Activated T-helper 1 cell treated with anti-CD3 and anti-CD28 coated beads, Interleukin-12 subunit alpha, Interleukin-12 subunit beta, Interleukin-2, Interleukin-4 antibody, amounts not matched to agents 30 ng/mL and 10 ng/mL and 1 ng/mL, durations not matched to agents 14 hours and 24 hours and 36 hours (primary cell): ENCODE measurements at regions not wholly inside any gene's neighbourhood (a gene's known extent, or its start where the extent isn't known, plus 50 kb on each side); places are given as distances from the start of the nearest gene placed in this dataset.
"Not testable (repeated sequence)": the region's sequence is repeated elsewhere in the genome, so short reads cannot be mapped to it uniquely, and the experiment has no call there.

Experiments
- DNase-seq: peaks from one replicate; pipeline ENCODE4 v3.0.0; 2021; ENCODE audit warnings: low spot score
- H3K27ac Mint-ChIP-seq: one replicate; pipeline ENCODE4 v1.8.0; 2021; ENCODE audit warnings: mild to moderate bottlenecking, mixed read lengths
- H3K27me3 Mint-ChIP-seq: one replicate; pipeline ENCODE4 v1.8.0; 2022; ENCODE audit warnings: mild to moderate bottlenecking, moderate library complexity, mixed read lengths; ENCODE audit not compliant: insufficient read depth
- H3K36me3 Mint-ChIP-seq: one replicate; pipeline ENCODE4 v1.8.0; 2021; ENCODE audit warnings: low read depth, mixed read lengths
- H3K4me1 Mint-ChIP-seq: one replicate; pipeline ENCODE4 v1.8.0; 2021; ENCODE audit warnings: low read depth, mixed read lengths
- H3K4me3 Mint-ChIP-seq: one replicate; pipeline ENCODE4 v1.8.0; 2021; ENCODE audit warnings: mild to moderate bottlenecking, moderate library complexity, mixed read lengths
- H3K9me3 Mint-ChIP-seq: one replicate; pipeline ENCODE4 v1.8.0; 2021; ENCODE audit warnings: mixed read lengths
- intact Hi-C: fragments of 100-400 bp; cut with micrococcal nuclease; formaldehyde crosslinking; loops from one replicate; pipeline ENCODE4 v1.15.1; 2024

DNA sequence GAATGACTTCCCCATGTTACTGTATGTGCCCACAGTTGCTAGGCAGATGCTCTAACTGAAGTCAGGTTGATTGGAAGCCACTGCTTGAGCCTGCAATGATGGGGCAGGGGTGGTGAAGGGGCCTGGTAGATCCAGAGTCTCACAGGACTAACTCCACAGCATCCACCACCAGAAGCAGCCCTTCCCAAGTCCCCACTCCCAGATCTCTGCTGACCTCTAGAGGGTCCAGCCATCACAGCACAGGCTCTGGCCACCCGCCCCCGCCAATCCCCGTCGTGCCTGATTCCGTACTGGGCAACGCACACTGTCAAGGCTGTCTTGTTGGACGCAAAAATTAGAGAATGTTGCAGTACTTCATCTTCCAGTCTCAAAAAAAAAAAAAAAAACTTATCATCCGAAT is 136.8 kb upstream of the PDE1C start:
- H3K27ac Mint-ChIP-seq, result no peak overlapping the region
- H3K9me3 Mint-ChIP-seq, result no peaks in the 10 kb centered on the region
- DNase-seq, result no peak
- intact Hi-C loops, result no loop called here
- H3K4me3 Mint-ChIP-seq, result no peak overlapping the region
- H3K27me3 Mint-ChIP-seq, result peaks cover 2% of the 10 kb centered on the region
- H3K4me1 Mint-ChIP-seq, result no peaks in the 10 kb centered on the region
- H3K36me3 Mint-ChIP-seq, result no peaks in the 10 kb centered on the region

DNA sequence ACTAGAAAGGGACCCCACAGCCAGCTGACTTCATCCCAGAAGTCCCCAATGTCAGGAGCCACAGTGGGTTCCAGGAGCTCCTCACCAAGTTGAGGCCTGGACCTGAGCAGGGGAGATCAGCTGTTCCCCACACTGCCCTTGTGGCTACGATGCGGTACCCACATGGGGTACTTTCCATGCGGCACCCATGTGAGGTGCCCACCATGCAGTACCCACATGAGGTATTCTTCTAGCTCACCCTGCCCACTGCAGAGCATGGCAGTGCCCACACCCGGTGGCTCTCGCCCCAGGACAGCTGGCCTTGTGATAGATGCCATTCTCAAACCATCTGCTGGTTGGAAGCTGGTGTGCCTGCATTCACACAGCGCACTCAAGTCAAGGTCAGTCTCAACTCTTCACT is 136.3 kb upstream of the PDE1C start:
- DNase-seq, result no peak
- H3K4me1 Mint-ChIP-seq, result no peaks in the 10 kb centered on the region
- H3K9me3 Mint-ChIP-seq, result no peaks in the 10 kb centered on the region
- H3K27me3 Mint-ChIP-seq, result peaks cover 2% of the 10 kb centered on the region
- H3K4me3 Mint-ChIP-seq, result no peak overlapping the region
- H3K36me3 Mint-ChIP-seq, result no peaks in the 10 kb centered on the region
- intact Hi-C loops, result no loop called here
- no peak overlapping the region for H3K27ac Mint-ChIP-seq

DNA sequence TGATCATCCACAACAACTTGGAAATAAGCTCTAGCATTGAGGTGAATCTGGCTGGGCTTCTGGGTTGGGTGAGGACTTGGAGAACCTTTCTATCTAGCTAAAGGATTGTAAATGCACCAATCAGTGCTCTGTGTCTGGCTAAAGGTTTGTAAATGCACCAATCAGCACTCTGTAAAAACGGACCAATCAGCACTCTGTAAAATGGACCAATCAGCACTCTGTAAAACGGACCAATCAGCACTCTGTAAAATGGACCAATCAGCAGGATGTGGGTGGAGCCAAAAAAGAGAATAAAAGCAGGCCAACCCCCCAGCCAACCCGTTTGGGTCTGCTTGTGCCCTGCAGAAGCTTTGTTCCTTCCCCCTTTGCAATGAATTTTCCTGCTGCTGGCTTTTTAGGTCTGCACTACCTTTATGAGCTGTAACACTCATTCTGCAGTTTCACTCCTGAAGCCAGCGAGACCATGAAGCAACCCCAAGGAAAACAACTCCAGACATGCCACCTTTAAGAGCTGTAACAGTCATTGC is 135.2 kb upstream of the PDE1C start:
- not testable (repeated sequence) for H3K4me3 Mint-ChIP-seq

DNA sequence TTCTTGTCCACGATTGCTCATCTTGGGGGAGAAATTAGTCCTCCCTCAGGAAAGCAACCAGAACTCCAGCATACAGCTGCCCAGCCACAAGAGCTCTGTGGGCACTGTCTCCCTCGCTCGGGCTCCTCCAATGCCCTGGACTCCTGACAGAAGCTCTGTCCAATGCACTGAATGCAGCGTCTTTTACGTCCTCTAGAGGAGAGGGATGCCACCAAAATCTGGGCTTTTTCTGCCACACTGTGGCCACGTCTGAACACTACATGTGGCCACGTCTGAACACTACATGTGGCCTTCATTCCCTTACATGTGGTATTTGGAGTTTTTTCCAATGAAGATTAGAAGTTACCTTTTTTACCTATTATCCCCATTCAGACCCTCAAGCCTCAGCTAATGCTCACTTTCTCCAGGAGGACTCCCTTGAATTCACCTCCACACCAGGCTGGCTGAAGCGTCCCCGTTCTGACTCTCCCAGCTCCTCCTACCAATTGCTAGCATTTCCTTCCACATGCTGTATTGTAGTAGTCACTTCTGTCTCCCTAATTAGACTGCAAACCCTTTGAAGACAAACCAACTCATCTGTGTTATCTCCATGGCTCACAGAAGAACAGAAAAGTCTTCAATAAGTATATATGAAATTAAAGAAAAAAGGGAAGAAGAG is 134.3 kb upstream of the PDE1C start:
- intact Hi-C loops, result no loop called here
- Mint-ChIP-seq H3K27me3 (no peaks in the 10 kb centered on the region), H3K4me3 (no peak overlapping the region), H3K4me1 (no peaks in the 10 kb centered on the region), H3K9me3 (no peaks in the 10 kb centered on the region), H3K36me3 (no peaks in the 10 kb centered on the region), H3K27ac (no peak overlapping the region)
- no peak for DNase-seq

More for the DNA sequence above, 135.2 kb upstream of the PDE1C start:
- DNase-seq, H3K27me3 Mint-ChIP-seq, H3K36me3 Mint-ChIP-seq, H3K4me1 Mint-ChIP-seq, H3K27ac Mint-ChIP-seq, intact Hi-C loops, H3K9me3 Mint-ChIP-seq: not testable (repeated sequence)

DNA sequence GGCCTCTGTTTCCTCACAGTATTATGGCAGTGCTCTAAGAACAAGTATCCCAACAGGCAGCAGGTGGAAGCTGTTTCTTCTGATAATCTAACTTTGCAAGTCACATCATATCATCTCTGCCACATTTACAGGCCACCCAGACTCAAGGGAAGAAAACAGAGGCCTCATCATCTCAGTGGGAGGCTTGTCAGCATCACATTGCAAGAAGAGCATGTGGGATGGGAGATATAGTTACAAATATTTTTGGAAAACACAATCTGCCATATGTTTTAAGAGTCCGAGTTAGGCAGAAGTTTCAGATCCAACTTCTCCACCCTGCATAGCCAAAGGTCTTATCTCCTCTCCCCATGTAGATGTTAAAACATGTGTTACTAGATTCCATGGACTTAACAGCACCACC is 130.4 kb upstream of the PDE1C start:
- H3K4me1 Mint-ChIP-seq, result no peaks in the 10 kb centered on the region
- no peak for DNase-seq
- intact Hi-C loops, result no loop called here
- no peaks in the 10 kb centered on the region for H3K36me3 Mint-ChIP-seq
- H3K9me3 Mint-ChIP-seq, result no peaks in the 10 kb centered on the region
- no peaks in the 10 kb centered on the region for H3K27me3 Mint-ChIP-seq
- no peak overlapping the region for H3K27ac Mint-ChIP-seq
- H3K4me3 Mint-ChIP-seq, result no peak overlapping the region

DNA sequence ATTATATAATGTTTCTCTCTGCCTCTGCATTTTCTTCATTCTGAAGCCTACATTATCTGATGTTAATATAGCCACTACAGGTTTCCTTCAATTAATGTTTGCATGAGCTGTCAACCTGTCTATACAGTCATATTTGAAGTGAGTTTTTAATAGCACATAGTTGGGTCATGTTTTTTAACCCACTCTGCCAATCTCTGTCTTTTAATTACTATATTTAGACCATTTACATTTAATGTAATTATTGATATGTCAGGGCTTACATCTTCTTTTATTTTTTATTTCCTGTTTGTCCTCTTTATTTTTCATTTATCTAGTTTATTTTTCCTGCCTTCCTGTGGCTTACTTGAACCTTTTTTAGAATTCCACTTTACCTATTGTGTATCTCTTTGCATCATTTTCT is 124.3 kb upstream of the PDE1C start:
- H3K4me1 Mint-ChIP-seq, result no peaks in the 10 kb centered on the region
- H3K27ac Mint-ChIP-seq, result no peak overlapping the region
- no peak for DNase-seq
- H3K9me3 Mint-ChIP-seq, result peaks cover 16% of the 10 kb centered on the region
- H3K4me3 Mint-ChIP-seq, result no peak overlapping the region
- intact Hi-C loops, result no loop called here
- H3K36me3 Mint-ChIP-seq, result no peaks in the 10 kb centered on the region
- no peaks in the 10 kb centered on the region for H3K27me3 Mint-ChIP-seq

DNA sequence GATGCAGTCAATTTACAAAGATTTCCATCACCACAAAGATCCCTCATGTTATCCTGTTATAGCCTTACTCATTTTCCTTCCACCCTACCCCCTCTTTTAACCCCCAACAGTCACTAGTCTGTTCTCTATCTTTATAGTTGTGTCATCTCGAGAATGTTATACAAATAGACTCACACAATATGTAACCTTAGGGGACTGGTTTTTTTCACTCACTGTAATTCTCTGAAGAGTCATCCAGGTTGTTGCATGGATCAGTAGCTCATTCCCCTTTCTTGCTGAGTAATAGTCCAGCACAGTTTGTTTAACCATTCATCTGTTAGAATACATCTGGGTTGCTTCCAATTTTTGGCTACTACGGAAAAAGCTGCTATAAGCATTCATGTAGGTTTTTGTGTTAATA is 121.1 kb upstream of the PDE1C start:
- H3K4me1 Mint-ChIP-seq, result no peaks in the 10 kb centered on the region
- H3K27me3 Mint-ChIP-seq, result no peaks in the 10 kb centered on the region

DNA sequence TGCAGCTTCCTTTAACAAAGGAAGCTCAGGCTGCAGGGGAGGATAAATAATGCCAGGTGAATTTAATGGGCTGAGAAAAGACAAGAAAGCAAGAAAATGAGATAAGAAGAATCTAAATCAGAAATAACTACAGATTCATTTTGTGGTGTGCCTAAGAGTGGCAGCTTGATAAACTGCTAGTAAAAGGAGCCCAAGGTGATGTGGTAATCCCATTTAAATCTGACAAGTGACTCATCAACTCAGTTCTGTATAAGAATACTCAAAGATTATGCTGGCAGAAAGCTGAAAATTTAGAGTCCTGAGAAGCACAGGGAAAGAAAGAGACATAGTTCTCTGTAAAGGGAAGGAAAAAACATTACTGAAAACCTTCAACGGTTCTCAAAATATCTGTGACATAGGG is 109.4 kb upstream of the PDE1C start:
- Mint-ChIP-seq H3K27me3 (peaks cover 1% of the 10 kb centered on the region), H3K9me3 (no peaks in the 10 kb centered on the region), H3K4me1 (no peaks in the 10 kb centered on the region), H3K27ac (no peak overlapping the region), H3K4me3 (no peak overlapping the region), H3K36me3 (no peaks in the 10 kb centered on the region)
- intact Hi-C loops, result no loop called here
- DNase-seq, result no peak

More for the DNA sequence above, 121.1 kb upstream of the PDE1C start:
- no peak overlapping the region for H3K4me3 Mint-ChIP-seq
- H3K27ac Mint-ChIP-seq, result no peak overlapping the region
- DNase-seq, result no peak
- H3K36me3 Mint-ChIP-seq, result no peaks in the 10 kb centered on the region
- H3K9me3 Mint-ChIP-seq, result peaks cover 16% of the 10 kb centered on the region
- intact Hi-C loops, result no loop called here

DNA sequence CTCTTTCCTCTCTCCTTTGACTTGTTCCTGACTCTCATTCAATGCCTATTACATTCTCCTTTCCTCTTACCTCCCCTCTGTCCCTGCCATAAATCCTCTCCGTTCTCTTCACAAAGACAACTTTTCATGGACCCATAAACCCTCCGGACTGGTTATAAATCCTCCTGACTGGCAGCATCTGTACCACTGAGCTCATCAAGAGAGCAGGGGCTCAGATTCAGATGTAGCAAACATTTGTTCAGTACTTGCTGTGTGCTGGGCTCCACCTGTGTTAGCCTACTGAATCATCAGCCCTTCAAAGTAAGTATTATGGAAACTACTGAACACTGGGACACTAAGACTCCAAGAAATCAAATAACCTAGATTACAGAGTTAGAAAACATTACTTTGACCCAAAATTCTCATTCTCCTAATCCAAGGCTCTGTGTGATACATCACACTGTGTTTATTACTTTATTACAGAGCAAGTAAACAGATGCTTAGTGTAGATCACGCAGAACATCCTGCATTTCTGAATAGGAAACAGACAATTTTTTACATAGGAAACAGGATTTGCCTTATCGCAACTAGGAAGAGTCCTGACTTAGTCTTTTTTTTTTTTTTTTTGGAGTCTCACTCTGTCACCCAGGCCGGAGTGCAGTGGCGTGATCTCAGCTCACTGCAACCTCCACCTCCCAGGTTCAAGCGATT is 108.6 kb upstream of the PDE1C start:
- Mint-ChIP-seq H3K4me3 (no peak overlapping the region), H3K9me3 (no peaks in the 10 kb centered on the region), H3K27ac (no peak overlapping the region), H3K4me1 (no peaks in the 10 kb centered on the region), H3K36me3 (no peaks in the 10 kb centered on the region), H3K27me3 (peaks cover 1% of the 10 kb centered on the region)
- no peak for DNase-seq
- intact Hi-C loops, result no loop called here

DNA sequence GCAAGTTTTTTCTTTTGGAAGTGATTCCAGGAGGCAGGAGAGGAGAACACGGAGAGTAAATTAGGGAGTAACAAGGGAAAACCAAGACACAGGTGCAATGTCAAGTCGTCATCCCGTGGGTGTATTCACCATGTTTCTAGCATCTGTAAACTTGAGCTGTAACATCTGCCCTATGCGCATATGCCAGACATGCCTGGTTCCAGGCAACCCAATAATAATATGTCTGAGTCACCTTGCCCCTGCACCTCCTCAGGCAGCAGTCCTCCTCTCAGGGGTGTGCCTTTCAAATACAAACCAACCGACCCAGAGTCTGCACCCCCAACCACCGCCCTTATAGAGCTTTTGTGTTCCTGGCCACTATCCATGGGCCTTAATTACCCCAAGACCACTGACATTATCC is 107.0 kb upstream of the PDE1C start:
- H3K4me3 Mint-ChIP-seq, result no peak overlapping the region
- DNase-seq, result no peak
- no peaks in the 10 kb centered on the region for H3K9me3 Mint-ChIP-seq
- no peak overlapping the region for H3K27ac Mint-ChIP-seq
- H3K36me3 Mint-ChIP-seq, result no peaks in the 10 kb centered on the region
- peaks cover 1% of the 10 kb centered on the region for H3K27me3 Mint-ChIP-seq
- intact Hi-C loops, result no loop called here
- H3K4me1 Mint-ChIP-seq, result no peaks in the 10 kb centered on the region

DNA sequence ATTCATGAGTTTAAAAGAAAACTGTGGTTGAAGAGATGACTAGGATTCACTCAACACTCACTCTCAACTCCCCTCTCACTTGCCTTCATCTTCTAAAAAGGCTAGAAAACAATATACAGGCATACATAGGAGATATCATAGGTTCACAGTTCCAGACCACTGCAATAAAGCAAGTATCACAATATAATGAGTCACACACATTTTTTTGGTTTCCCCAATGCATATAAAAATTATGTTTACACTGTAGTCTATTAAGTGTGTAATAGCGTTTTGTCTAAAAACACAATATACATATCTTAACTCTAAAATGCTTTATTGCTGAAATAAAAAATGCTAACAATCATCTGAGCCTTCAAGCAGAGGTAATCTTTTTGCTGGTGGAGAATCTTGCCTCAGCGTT is 104.9 kb upstream of the PDE1C start:
- DNase-seq, result no peak
- Mint-ChIP-seq H3K27ac (no peak overlapping the region), H3K9me3 (no peaks in the 10 kb centered on the region)

DNA sequence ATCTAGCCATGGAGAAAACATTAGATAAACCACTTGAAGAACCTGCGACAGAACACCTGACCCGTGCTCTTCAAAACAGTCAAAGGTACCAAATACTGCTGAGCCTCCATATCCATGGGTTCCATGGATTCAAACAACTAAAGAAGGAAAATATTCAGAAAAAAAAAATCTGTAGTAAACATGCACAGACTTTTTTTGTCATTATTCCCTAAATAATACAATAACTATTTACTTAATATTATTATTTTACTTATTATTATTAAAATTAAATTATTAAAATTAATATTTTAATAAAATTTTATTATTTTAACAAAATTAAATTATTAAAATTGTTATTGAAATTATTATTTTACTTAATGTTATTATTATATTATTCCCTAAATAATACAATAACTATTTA is 101.0 kb upstream of the PDE1C start:
- no peaks in the 10 kb centered on the region for H3K4me1 Mint-ChIP-seq
- no peak overlapping the region for H3K27ac Mint-ChIP-seq
- H3K4me3 Mint-ChIP-seq, result no peak overlapping the region
- no peaks in the 10 kb centered on the region for H3K27me3 Mint-ChIP-seq
- H3K36me3 Mint-ChIP-seq, result no peaks in the 10 kb centered on the region
- no peaks in the 10 kb centered on the region for H3K9me3 Mint-ChIP-seq
- intact Hi-C loops, result no loop called here
- DNase-seq, result no peak

More for the DNA sequence above, 104.9 kb upstream of the PDE1C start:
- no peaks in the 10 kb centered on the region for H3K36me3 Mint-ChIP-seq
- intact Hi-C loops, result no loop called here
- no peak overlapping the region for H3K4me3 Mint-ChIP-seq
- no peaks in the 10 kb centered on the region for H3K4me1 Mint-ChIP-seq
- peaks cover 1% of the 10 kb centered on the region for H3K27me3 Mint-ChIP-seq

DNA sequence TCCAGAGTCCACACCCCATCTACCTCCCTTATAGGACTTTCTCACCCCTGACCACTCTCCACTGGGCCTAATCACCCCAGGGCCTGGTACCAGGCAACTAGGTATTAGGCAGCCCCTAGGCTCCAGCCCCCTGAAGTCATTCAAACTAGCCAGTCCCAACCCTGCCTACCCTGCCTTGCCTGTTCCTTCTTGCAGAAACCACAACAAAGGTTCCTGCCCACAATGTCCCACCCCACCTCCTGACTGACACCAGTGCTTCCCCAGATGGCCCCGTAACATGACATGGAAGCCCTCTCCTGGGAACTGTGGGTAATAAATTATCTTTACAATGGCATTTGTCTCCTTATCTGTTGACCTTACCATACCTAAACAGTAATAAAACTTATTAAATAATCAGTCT is 100.6 kb upstream of the PDE1C start:
- Mint-ChIP-seq H3K4me3 (no peak overlapping the region), H3K4me1 (no peaks in the 10 kb centered on the region)

More for the DNA sequence above, 100.6 kb upstream of the PDE1C start:
- no peak for DNase-seq
- no peak overlapping the region for H3K27ac Mint-ChIP-seq
- no peaks in the 10 kb centered on the region for H3K36me3 Mint-ChIP-seq
- no peaks in the 10 kb centered on the region for H3K27me3 Mint-ChIP-seq
- H3K9me3 Mint-ChIP-seq, result no peaks in the 10 kb centered on the region
- intact Hi-C loops, result no loop called here
